ENCODE measurements at regions not wholly inside any gene's neighbourhood (a gene's known extent, or its start where the extent isn't known, plus 50 kb on each side); places are given as distances from the start of the nearest gene placed in this dataset.
"Not testable (repeated sequence)": the region's sequence is repeated elsewhere in the genome, so short reads cannot be mapped to it uniquely, and the experiment has no call there.

- Histone ChIP-seq H3K4me3 (ENCODE audit: low read length in 3 of 3) (no peak overlapping the region), H3K36me3 (ENCODE audit: control insufficient read depth in 2 of 3, insufficient read depth in 3 of 3, low read length in 3 of 3) (no peaks in the 10 kb centered on the region), H3K4me1 (ENCODE audit: control insufficient read depth in 2 of 3, insufficient read depth in 2 of 3, low read depth in 1 of 3, low read length in 3 of 3) (peaks cover 0 to 2% (median 0%) of the 10 kb centered on the region in 3 donors), H3K9ac (ENCODE audit: low read length in 3 of 3) (no peak overlapping the region), H3K27me3 (ENCODE audit: control insufficient read depth, insufficient read depth, low read length) (no peaks in the 10 kb centered on the region), H3K27ac (ENCODE audit: low read depth in 2 of 2, low read length in 2 of 2) (no peak overlapping the region), H3K9me3 (ENCODE audit: control insufficient read depth in 2 of 3, insufficient read depth in 1 of 3, low read length in 3 of 3) (no peaks in the 10 kb centered on the region)
- FAIRE-seq: no peak
- intact Hi-C loops (cut with DNase I): no loop called here
- no peak for DNase-seq
- TF ChIP-seq CTCF (IDR thresholded peaks at IDR 0.05; ENCODE audit: borderline replicate concordance, extremely low read depth, insufficient read depth): no peak
Measured at GRCh38 chr14:71557351-71557750, 374.9 kb upstream of the RGS6 start.

GRCh38 chr14:71558943-71559342, 373.3 kb upstream of the RGS6 start:
- intact Hi-C loops (cut with DNase I); DNase-seq; H3K4me3 ChIP-seq (ENCODE audit: low read length in 3 of 3); H3K27ac ChIP-seq (ENCODE audit: low read depth in 2 of 2, low read length in 2 of 2); H3K36me3 ChIP-seq (ENCODE audit: control insufficient read depth in 2 of 3, insufficient read depth in 3 of 3, low read length in 3 of 3); H3K9me3 ChIP-seq (ENCODE audit: control insufficient read depth in 2 of 3, insufficient read depth in 1 of 3, low read length in 3 of 3); H3K27me3 ChIP-seq (ENCODE audit: control insufficient read depth, insufficient read depth, low read length); H3K9ac ChIP-seq (ENCODE audit: low read length in 3 of 3); FAIRE-seq; H3K4me1 ChIP-seq (ENCODE audit: control insufficient read depth in 2 of 3, insufficient read depth in 2 of 3, low read depth in 1 of 3, low read length in 3 of 3): not testable (repeated sequence)

- Histone ChIP-seq H3K36me3 (ENCODE audit: control insufficient read depth in 2 of 3, insufficient read depth in 3 of 3, low read length in 3 of 3) (no peaks in the 10 kb centered on the region), H3K27ac (ENCODE audit: low read depth in 2 of 2, low read length in 2 of 2) (no peak overlapping the region), H3K4me3 (ENCODE audit: low read length in 3 of 3) (no peak overlapping the region), H3K4me1 (ENCODE audit: control insufficient read depth in 2 of 3, insufficient read depth in 2 of 3, low read depth in 1 of 3, low read length in 3 of 3) (no peaks in the 10 kb centered on the region), H3K27me3 (ENCODE audit: control insufficient read depth, insufficient read depth, low read length) (no peaks in the 10 kb centered on the region), H3K9ac (ENCODE audit: low read length in 3 of 3) (no peak overlapping the region), H3K9me3 (ENCODE audit: control insufficient read depth in 2 of 3, insufficient read depth in 1 of 3, low read length in 3 of 3) (no peaks in the 10 kb centered on the region)
- DNase-seq: no peak
- intact Hi-C loops (cut with DNase I): no loop called here
- no peak for TF ChIP-seq CTCF (IDR thresholded peaks at IDR 0.05; ENCODE audit: borderline replicate concordance, extremely low read depth, insufficient read depth)
- FAIRE-seq: no peak
Measured at GRCh38 chr14:71560751-71561150, 371.5 kb upstream of the RGS6 start.

- intact Hi-C loops (cut with DNase I): no loop called here
- DNase-seq (no peak), FAIRE-seq (no peak)
- H3K9me3 ChIP-seq (ENCODE audit: control insufficient read depth in 2 of 3, insufficient read depth in 1 of 3, low read length in 3 of 3): no peaks in the 10 kb centered on the region
- no peaks in the 10 kb centered on the region for H3K4me1 ChIP-seq (ENCODE audit: control insufficient read depth in 2 of 3, insufficient read depth in 2 of 3, low read depth in 1 of 3, low read length in 3 of 3)
- no peak overlapping the region for H3K27ac ChIP-seq (ENCODE audit: low read depth in 2 of 2, low read length in 2 of 2)
- no peaks in the 10 kb centered on the region for H3K36me3 ChIP-seq (ENCODE audit: control insufficient read depth in 2 of 3, insufficient read depth in 3 of 3, low read length in 3 of 3)
- H3K27me3 ChIP-seq (ENCODE audit: control insufficient read depth, insufficient read depth, low read length): no peaks in the 10 kb centered on the region
- TF ChIP-seq CTCF (IDR thresholded peaks at IDR 0.05; ENCODE audit: borderline replicate concordance, extremely low read depth, insufficient read depth): no peak
- no peak overlapping the region for H3K4me3 ChIP-seq (ENCODE audit: low read length in 3 of 3)
- H3K9ac ChIP-seq (ENCODE audit: low read length in 3 of 3): no peak overlapping the region
Measured at GRCh38 chr14:71563492-71564153, 368.6 kb upstream of the RGS6 start.

Data from kidney (tissue), 13 donors.